Liver (tissue), 8 donors: ENCODE measurements at regions not wholly inside any gene's neighbourhood (a gene's known extent, or its start where the extent isn't known, plus 50 kb on each side); places are given as distances from the start of the nearest gene placed in this dataset.

Experiments used
- DNase-seq: peaks from one replicate; pipeline ENCODE4 v3.0.0-alpha.2; 2017; ENCODE audit warnings: low spot score
- H3K27ac ChIP-seq, 2 donors: one replicate each; pipeline ENCODE4 v1.7.0; 2013; ENCODE audit warnings: inconsistent platforms in 2 of 2, low read length in 2 of 2, control low read depth in 1 of 2, low read depth in 1 of 2, mild to moderate bottlenecking in 1 of 2
- H3K27me3 ChIP-seq, 4 donors: one replicate each; pipeline versions ENCODE4 v1.6.1 to v1.7.0; 2013; ENCODE audit warnings: low read length in 3 of 4, inconsistent platforms in 1 of 4, mild to moderate bottlenecking in 1 of 4, moderate library complexity in 1 of 4; ENCODE audit not compliant: control insufficient read depth in 4 of 4, insufficient read depth in 4 of 4
- H3K36me3 ChIP-seq, 4 donors: one replicate each; pipeline versions ENCODE4 v1.6.1 to v1.7.0; 2013; ENCODE audit warnings: low read length in 3 of 4, mild to moderate bottlenecking in 3 of 4, low read depth in 1 of 4, moderate library complexity in 1 of 4; ENCODE audit not compliant: control insufficient read depth in 4 of 4, insufficient read depth in 3 of 4
- H3K4me1 ChIP-seq, 4 donors: one replicate each; pipeline versions ENCODE4 v1.6.1 to v1.7.0; 2013; ENCODE audit warnings: low read length in 3 of 4, mild to moderate bottlenecking in 3 of 4, moderate library complexity in 1 of 4; ENCODE audit not compliant: control insufficient read depth in 4 of 4, insufficient read depth in 4 of 4
- H3K4me3 ChIP-seq, 3 donors: one replicate each; pipeline versions ENCODE4 v1.6.1 to v1.7.0; 2013; ENCODE audit warnings: low read length in 3 of 3, control low read depth in 1 of 3, low read depth in 1 of 3, mild to moderate bottlenecking in 1 of 3
- H3K9ac ChIP-seq, 2 donors: one replicate each; pipeline ENCODE4 v1.7.0; 2013; ENCODE audit warnings: low read length in 2 of 2, mild to moderate bottlenecking in 2 of 2, moderate library complexity in 2 of 2, control low read depth in 1 of 2, low read depth in 1 of 2
- H3K9me3 ChIP-seq, 4 donors: one replicate each; pipeline versions ENCODE4 v1.6.1 to v1.7.0; 2013; ENCODE audit warnings: low read length in 3 of 4; ENCODE audit not compliant: control insufficient read depth in 4 of 4
- ATF3 ChIP-seq: IDR thresholded peaks from 2 replicates; pipeline ENCODE4 v1.6.1; 2016; ENCODE audit warnings: antibody characterized with exemption
- CTCF ChIP-seq: fragments of 150-350 bp; IDR thresholded peaks from 2 replicates; pipeline ENCODE4 v1.5.1; 2017; ENCODE audit warnings: improper control_type of control experiment, low read depth, low read length; ENCODE audit not compliant: missing input control
- EGR1 ChIP-seq, 2 donors: IDR thresholded peaks; 2 replicates each; pipeline ENCODE4 v1.6.1; 2016 to 2018; ENCODE audit warnings: antibody characterized with exemption in 2 of 2, low read depth in 2 of 2
- FOXA1 ChIP-seq: IDR thresholded peaks from 2 replicates; pipeline ENCODE4 v1.6.1; 2016; ENCODE audit warnings: antibody characterized with exemption
- FOXA2 ChIP-seq: IDR thresholded peaks from 2 replicates; pipeline ENCODE4 v1.6.1; 2016; ENCODE audit warnings: antibody characterized with exemption
- GABPA ChIP-seq, 2 donors: IDR thresholded peaks in 1 of 2; conservative IDR thresholded peaks in 1 of 2; 2 replicates each; pipeline ENCODE4 v1.6.1; 2016; ENCODE audit warnings: antibody characterized with exemption in 2 of 2, mild to moderate bottlenecking in 1 of 2, moderate library complexity in 1 of 2
- HNF4A ChIP-seq, 2 donors: conservative IDR thresholded peaks; 2 replicates each; pipeline ENCODE4 v1.6.1; 2016; ENCODE audit warnings: antibody characterized with exemption in 2 of 2, mild to moderate bottlenecking in 2 of 2
- HNF4G ChIP-seq: IDR thresholded peaks from 2 replicates; pipeline ENCODE4 v1.6.1; 2016; ENCODE audit warnings: antibody characterized with exemption
- JUND ChIP-seq, 2 donors: IDR thresholded peaks; 2 replicates each; pipeline ENCODE4 v1.6.1; 2016; ENCODE audit warnings: antibody characterized with exemption in 2 of 2
- NR2F2 ChIP-seq: IDR thresholded peaks from 2 replicates; pipeline ENCODE4 v1.6.1; 2016; ENCODE audit warnings: antibody characterized with exemption
- RAD21 ChIP-seq, 2 donors: IDR thresholded peaks; 2 replicates each; pipeline ENCODE4 v1.6.1; 2016; ENCODE audit warnings: antibody characterized with exemption in 2 of 2, mild to moderate bottlenecking in 2 of 2
- RXRA ChIP-seq, 2 donors: IDR thresholded peaks; 2 replicates each; pipeline ENCODE4 v1.6.1; 2017 to 2018; ENCODE audit warnings: antibody characterized with exemption in 2 of 2, mild to moderate bottlenecking in 1 of 2
- SP1 ChIP-seq: IDR thresholded peaks from 2 replicates; pipeline ENCODE4 v1.6.1; 2018; ENCODE audit warnings: antibody characterized with exemption, mild to moderate bottlenecking
- TAF1 ChIP-seq: conservative IDR thresholded peaks from 2 replicates; pipeline ENCODE4 v1.6.1; 2016; ENCODE audit warnings: antibody characterized with exemption, mild to moderate bottlenecking
- YY1 ChIP-seq: IDR thresholded peaks from 2 replicates; pipeline ENCODE4 v1.6.1; 2016; ENCODE audit warnings: antibody characterized with exemption, mild to moderate bottlenecking
- ZBTB33 ChIP-seq: IDR thresholded peaks from 2 replicates; pipeline ENCODE4 v1.6.1; 2016; ENCODE audit warnings: antibody characterized with exemption
- WGBS: extraction: QIAGEN DNeasy Blood & Tissue Kit; methylation state at CpG from one replicate; pipeline ENCODE4 v1.1.7; 2013; 5-methylcytosine and 5-hydroxymethylcytosine counted together
- TF ChIP-seq, protein P1 (sequence below): IDR thresholded peaks from 2 replicates; pipeline ENCODE4 v1.6.1; 2016; ENCODE audit warnings: antibody characterized with exemption
- TF ChIP-seq, protein P2 (sequence below): IDR thresholded peaks from 2 replicates; pipeline ENCODE4 v1.6.1; 2016; ENCODE audit warnings: antibody characterized with exemption, mild to moderate bottlenecking
- donor health status: healthy.
- donor health status: healthy.
- donor health status: healthy.
- donor health status: healthy.
- donor health status: healthy.

- Histone ChIP-seq H3K27me3 (no peaks in the 10 kb centered on the region), H3K9me3 (no peaks in the 10 kb centered on the region), H3K27ac (no peak overlapping the region), H3K4me1 (no peaks in the 10 kb centered on the region), H3K4me3 (no peak overlapping the region), H3K36me3 (no peaks in the 10 kb centered on the region), H3K9ac (no peak overlapping the region)
- 85% methylated on average over 1 of the region's 1 CpG for WGBS
- TF ChIP-seq GABPA (IDR thresholded peaks at IDR 0.05 in 1 of 2, conservative IDR thresholded peaks at IDR 0.05 in 1 of 2) (no peak), ATF3 (no peak), SP1 (no peak), EGR1 (IDR thresholded peaks at IDR 0.05; ENCODE audit: low read depth in 2 of 2) (no peak), HNF4A (conservative IDR thresholded peaks at IDR 0.05) (no peak), NR2F2 (no peak), FOXA1 (no peak), ZBTB33 (no peak), RAD21 (IDR thresholded peaks at IDR 0.05) (no peak), TAF1 (no peak), RXRA (IDR thresholded peaks at IDR 0.05) (no peak), YY1 (no peak), FOXA2 (no peak), JUND (IDR thresholded peaks at IDR 0.05) (no peak), CTCF (no peak)
- TF ChIP-seq, protein P1, sequence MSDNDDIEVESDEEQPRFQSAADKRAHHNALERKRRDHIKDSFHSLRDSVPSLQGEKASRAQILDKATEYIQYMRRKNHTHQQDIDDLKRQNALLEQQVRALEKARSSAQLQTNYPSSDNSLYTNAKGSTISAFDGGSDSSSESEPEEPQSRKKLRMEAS, result no peak
- TF ChIP-seq, protein P2, sequence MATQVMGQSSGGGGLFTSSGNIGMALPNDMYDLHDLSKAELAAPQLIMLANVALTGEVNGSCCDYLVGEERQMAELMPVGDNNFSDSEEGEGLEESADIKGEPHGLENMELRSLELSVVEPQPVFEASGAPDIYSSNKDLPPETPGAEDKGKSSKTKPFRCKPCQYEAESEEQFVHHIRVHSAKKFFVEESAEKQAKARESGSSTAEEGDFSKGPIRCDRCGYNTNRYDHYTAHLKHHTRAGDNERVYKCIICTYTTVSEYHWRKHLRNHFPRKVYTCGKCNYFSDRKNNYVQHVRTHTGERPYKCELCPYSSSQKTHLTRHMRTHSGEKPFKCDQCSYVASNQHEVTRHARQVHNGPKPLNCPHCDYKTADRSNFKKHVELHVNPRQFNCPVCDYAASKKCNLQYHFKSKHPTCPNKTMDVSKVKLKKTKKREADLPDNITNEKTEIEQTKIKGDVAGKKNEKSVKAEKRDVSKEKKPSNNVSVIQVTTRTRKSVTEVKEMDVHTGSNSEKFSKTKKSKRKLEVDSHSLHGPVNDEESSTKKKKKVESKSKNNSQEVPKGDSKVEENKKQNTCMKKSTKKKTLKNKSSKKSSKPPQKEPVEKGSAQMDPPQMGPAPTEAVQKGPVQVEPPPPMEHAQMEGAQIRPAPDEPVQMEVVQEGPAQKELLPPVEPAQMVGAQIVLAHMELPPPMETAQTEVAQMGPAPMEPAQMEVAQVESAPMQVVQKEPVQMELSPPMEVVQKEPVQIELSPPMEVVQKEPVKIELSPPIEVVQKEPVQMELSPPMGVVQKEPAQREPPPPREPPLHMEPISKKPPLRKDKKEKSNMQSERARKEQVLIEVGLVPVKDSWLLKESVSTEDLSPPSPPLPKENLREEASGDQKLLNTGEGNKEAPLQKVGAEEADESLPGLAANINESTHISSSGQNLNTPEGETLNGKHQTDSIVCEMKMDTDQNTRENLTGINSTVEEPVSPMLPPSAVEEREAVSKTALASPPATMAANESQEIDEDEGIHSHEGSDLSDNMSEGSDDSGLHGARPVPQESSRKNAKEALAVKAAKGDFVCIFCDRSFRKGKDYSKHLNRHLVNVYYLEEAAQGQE, result no peak
- no peak for DNase-seq
Observed at GRCh38 chr2:122251158-122251557, 495.7 kb downstream of the TSN start.

GRCh38 chr2:122251566-122251965 is 496.1 kb downstream of the TSN start:
- 55% methylated on average over 2 of the region's 2 CpGs for WGBS
- Histone ChIP-seq H3K36me3 (no peaks in the 10 kb centered on the region), H3K27ac (no peak overlapping the region), H3K9ac (no peak overlapping the region), H3K4me1 (no peaks in the 10 kb centered on the region), H3K4me3 (no peak overlapping the region), H3K9me3 (no peaks in the 10 kb centered on the region), H3K27me3 (no peaks in the 10 kb centered on the region)
- TF ChIP-seq TAF1, result no peak
- no peak for TF ChIP-seq SP1
- no peak for TF ChIP-seq EGR1 (IDR thresholded peaks at IDR 0.05; ENCODE audit: low read depth in 2 of 2)
- TF ChIP-seq GABPA (IDR thresholded peaks at IDR 0.05 in 1 of 2, conservative IDR thresholded peaks at IDR 0.05 in 1 of 2), result no peak
- no peak for TF ChIP-seq HNF4A (conservative IDR thresholded peaks at IDR 0.05)
- TF ChIP-seq CTCF, result no peak
- TF ChIP-seq, protein P1, result no peak
- no peak for TF ChIP-seq HNF4G
- no peak for TF ChIP-seq JUND (IDR thresholded peaks at IDR 0.05)
- TF ChIP-seq FOXA1, result no peak
- TF ChIP-seq ZBTB33, result no peak
- DNase-seq, result no peak
